ENCODE measurements at regions not wholly inside any gene's neighbourhood (a gene's known extent, or its start where the extent isn't known, plus 50 kb on each side); places are given as distances from the start of the nearest gene placed in this dataset.

GRCh38 chr3:188940573-188940932 lies 231.2 kb upstream of the TPRG1 start:
- no peak for TF ChIP-seq CTCF (IDR thresholded peaks at IDR 0.05)
- TF ChIP-seq EZH2 (IDR thresholded peaks at IDR 0.05) = no peak

Data from neural progenitor cell (in vitro differentiated cells).